ENCODE measurements at regions not wholly inside any gene's neighbourhood (a gene's known extent, or its start where the extent isn't known, plus 50 kb on each side); places are given as distances from the start of the nearest gene placed in this dataset.
"Not testable (repeated sequence)": the region's sequence is repeated elsewhere in the genome, so short reads cannot be mapped to it uniquely, and the experiment has no call there.

GRCh38 chr10:20535897-20536881, 360.9 kb downstream of the NEBL start:
- TF ChIP-seq CTCF (IDR thresholded peaks at IDR 0.05; ENCODE audit: partially characterized antibody, unreplicated experiment), result no peak
- no peak for DNase-seq
- Mint-ChIP-seq H3K27ac (ENCODE audit: unreplicated experiment) (peak overlapping the region; percentile 30), H3K36me3 (ENCODE audit: unreplicated experiment) (peaks cover 13% of the 10 kb centered on the region), H3K4me3 (ENCODE audit: unreplicated experiment) (no peak overlapping the region), H3K27me3 (ENCODE audit: unreplicated experiment) (no peaks in the 10 kb centered on the region), H3K4me1 (ENCODE audit: low read depth, unreplicated experiment) (no peaks in the 10 kb centered on the region), H3K9me3 (ENCODE audit: unreplicated experiment) (no peaks in the 10 kb centered on the region)

GRCh38 chr10:20531241-20531883, 365.7 kb downstream of the NEBL start:
- H3K4me1 Mint-ChIP-seq (ENCODE audit: low read depth, unreplicated experiment); H3K4me3 Mint-ChIP-seq (ENCODE audit: unreplicated experiment): not testable (repeated sequence)

GRCh38 chr10:20521186-20521585, 375.9 kb downstream of the NEBL start:
- no peak for DNase-seq
- no peak for TF ChIP-seq CTCF (IDR thresholded peaks at IDR 0.05; ENCODE audit: partially characterized antibody, unreplicated experiment)
- no peak overlapping the region for H3K4me3 Mint-ChIP-seq (ENCODE audit: unreplicated experiment)
- no peaks in the 10 kb centered on the region for H3K9me3 Mint-ChIP-seq (ENCODE audit: unreplicated experiment)
- no peak overlapping the region for H3K27ac Mint-ChIP-seq (ENCODE audit: unreplicated experiment)
- no peaks in the 10 kb centered on the region for H3K4me1 Mint-ChIP-seq (ENCODE audit: low read depth, unreplicated experiment)
- no peaks in the 10 kb centered on the region for H3K27me3 Mint-ChIP-seq (ENCODE audit: unreplicated experiment)
- no peaks in the 10 kb centered on the region for H3K36me3 Mint-ChIP-seq (ENCODE audit: unreplicated experiment)

More at GRCh38 chr10:20531241-20531883, 365.7 kb downstream of the NEBL start:
- H3K36me3 Mint-ChIP-seq (ENCODE audit: unreplicated experiment), result peaks cover 13% of the 10 kb centered on the region
- not testable (repeated sequence) for DNase-seq; H3K27ac Mint-ChIP-seq (ENCODE audit: unreplicated experiment); H3K27me3 Mint-ChIP-seq (ENCODE audit: unreplicated experiment); H3K9me3 Mint-ChIP-seq (ENCODE audit: unreplicated experiment)

- Mint-ChIP-seq H3K27ac (ENCODE audit: unreplicated experiment) (no peak overlapping the region), H3K9me3 (ENCODE audit: unreplicated experiment) (no peaks in the 10 kb centered on the region), H3K27me3 (ENCODE audit: unreplicated experiment) (no peaks in the 10 kb centered on the region), H3K36me3 (ENCODE audit: unreplicated experiment) (no peaks in the 10 kb centered on the region), H3K4me1 (ENCODE audit: low read depth, unreplicated experiment) (no peaks in the 10 kb centered on the region), H3K4me3 (ENCODE audit: unreplicated experiment) (no peak overlapping the region)
- no peak for DNase-seq
- TF ChIP-seq CTCF (IDR thresholded peaks at IDR 0.05; ENCODE audit: partially characterized antibody, unreplicated experiment), result no peak
These were observed 381.5 kb downstream of the NEBL start for GRCh38 chr10:20515654-20516053.

GRCh38 chr10:20512631-20513030, 384.5 kb downstream of the NEBL start:
- Mint-ChIP-seq H3K4me1 (ENCODE audit: low read depth, unreplicated experiment) (no peaks in the 10 kb centered on the region), H3K4me3 (ENCODE audit: unreplicated experiment) (no peak overlapping the region), H3K27me3 (ENCODE audit: unreplicated experiment) (no peaks in the 10 kb centered on the region), H3K27ac (ENCODE audit: unreplicated experiment) (no peak overlapping the region), H3K36me3 (ENCODE audit: unreplicated experiment) (no peaks in the 10 kb centered on the region), H3K9me3 (ENCODE audit: unreplicated experiment) (no peaks in the 10 kb centered on the region)
- TF ChIP-seq CTCF (IDR thresholded peaks at IDR 0.05; ENCODE audit: partially characterized antibody, unreplicated experiment), result no peak
- no peak for DNase-seq
